HEK293 (cell line): ENCODE measurements at regions not wholly inside any gene's neighbourhood (a gene's known extent, or its start where the extent isn't known, plus 50 kb on each side); places are given as distances from the start of the nearest gene placed in this dataset.

ENCODE experiments used
- CTCF ChIA-PET: fragments of 350-600 bp; formaldehyde crosslinking; extraction: SDS; loops from one replicate; lab custom pipeline; 2021; ENCODE audit warnings: antibody characterized with exemption; lab: Yijun Ruan, JAX
- POLR2A ChIA-PET: fragments of 300-600 bp; formaldehyde crosslinking; extraction: SDS; loops from one replicate; lab custom pipeline; 2020; ENCODE audit warnings: antibody characterized with exemption, inconsistent platforms; lab: Yijun Ruan, JAX
- H3K27ac ChIP-seq: fragments of 200-500 bp; sonication (Bioruptor generic); 2 replicates; pipeline ENCODE4 v1.5.1; 2014; ENCODE audit warnings: low read depth, low read length, control low read depth, inconsistent platforms; ENCODE audit errors: extremely low read depth
- H3K36me3 ChIP-seq, 2 experiments: fragments of 200-500 bp in 1 of 2; sonication (Bioruptor generic) in 1 of 2; 1 replicate in 1 of 2; 2 replicates in 1 of 2; pipeline ENCODE4 v1.5.1; 2014 to 2017; ENCODE audit warnings: inconsistent platforms in 2 of 2, low read length in 2 of 2; ENCODE audit not compliant: control insufficient read depth in 2 of 2, insufficient read depth in 1 of 2
- H3K4me1 ChIP-seq: fragments of 200-500 bp; sonication (Bioruptor generic); 2 replicates; pipeline ENCODE4 v1.5.1; 2014; ENCODE audit warnings: mild to moderate bottlenecking, low read length, inconsistent platforms; ENCODE audit not compliant: control insufficient read depth, insufficient read depth
- H3K4me3 ChIP-seq: 2 replicates; pipeline ENCODE4 v1.5.1; 2011; ENCODE audit warnings: low read depth, mild to moderate bottlenecking, control low read depth, low read length, moderate library complexity
- H3K9me3 ChIP-seq: fragments of 200-500 bp; sonication (Bioruptor generic); 2 replicates; pipeline ENCODE4 v1.5.1; 2014; ENCODE audit warnings: low read depth, low read length, inconsistent platforms; ENCODE audit not compliant: control insufficient read depth, insufficient read depth
- BCL11A ChIP-seq: fragments of 450-650 bp; formaldehyde crosslinking; IDR thresholded peaks from 2 replicates; pipeline ENCODE4 v1.5.1; 2016; ENCODE audit warnings: low read depth, missing biosample characterization, missing genetic modification characterization
- BCL11B ChIP-seq: fragments of 450-650 bp; formaldehyde crosslinking; IDR thresholded peaks from 2 replicates; pipeline ENCODE4 v1.5.1; 2016; ENCODE audit warnings: low read depth, missing biosample characterization, missing genetic modification characterization
- EGR2 ChIP-seq: fragments of 450-650 bp; formaldehyde crosslinking; IDR thresholded peaks from 2 replicates; pipeline ENCODE4 v1.5.1; 2016; ENCODE audit warnings: low read depth, missing biosample characterization, missing genetic modification characterization
- OSR2 ChIP-seq: fragments of 450-650 bp; formaldehyde crosslinking; IDR thresholded peaks from 2 replicates; pipeline ENCODE4 v1.5.1; 2016; ENCODE audit warnings: missing biosample characterization, missing genetic modification characterization
- OVOL3 ChIP-seq: fragments of 450-650 bp; formaldehyde crosslinking; IDR thresholded peaks from 2 replicates; pipeline ENCODE4 v1.5.1; 2016; ENCODE audit warnings: missing biosample characterization, missing genetic modification characterization
- PRDM2 ChIP-seq: fragments of 450-650 bp; formaldehyde crosslinking; IDR thresholded peaks from 2 replicates; pipeline ENCODE4 v1.5.1; 2016; ENCODE audit warnings: missing biosample characterization, missing genetic modification characterization, borderline replicate concordance
- PRDM6 ChIP-seq: fragments of 450-650 bp; formaldehyde crosslinking; IDR thresholded peaks from 2 replicates; pipeline ENCODE4 v1.5.1; 2017; ENCODE audit warnings: missing biosample characterization, missing genetic modification characterization
- REST ChIP-seq: fragments of 450-650 bp; formaldehyde crosslinking; IDR thresholded peaks from 2 replicates; pipeline ENCODE4 v1.5.1; 2016; ENCODE audit warnings: missing biosample characterization, missing genetic modification characterization
- SCRT2 ChIP-seq: fragments of 450-650 bp; formaldehyde crosslinking; IDR thresholded peaks from 2 replicates; pipeline ENCODE4 v1.5.1; 2016; ENCODE audit warnings: missing biosample characterization, missing genetic modification characterization
- SP3 ChIP-seq: fragments of 450-650 bp; formaldehyde crosslinking; IDR thresholded peaks from 2 replicates; pipeline ENCODE4 v1.5.1; 2016; ENCODE audit warnings: missing biosample characterization, missing genetic modification characterization
- TRIM28 ChIP-seq: IDR thresholded peaks from 2 replicates; pipeline ENCODE4 v1.6.1; 2011; ENCODE audit warnings: low read length, control low read depth, borderline replicate concordance
- WT1 ChIP-seq: fragments of 450-650 bp; formaldehyde crosslinking; IDR thresholded peaks from 2 replicates; pipeline ENCODE4 v1.5.1; 2016; ENCODE audit warnings: missing biosample characterization, missing genetic modification characterization
- ZNF114 ChIP-seq: fragments of 450-650 bp; formaldehyde crosslinking; IDR thresholded peaks from 2 replicates; pipeline ENCODE4 v1.5.0; 2017; ENCODE audit warnings: missing biosample characterization, missing genetic modification characterization
- ZNF184 ChIP-seq: fragments of 450-650 bp; IDR thresholded peaks from 2 replicates; pipeline ENCODE4 v1.5.1; 2018; ENCODE audit warnings: missing biosample characterization, mild to moderate bottlenecking, missing genetic modification characterization
- ZNF266 ChIP-seq: fragments of 450-650 bp; formaldehyde crosslinking; IDR thresholded peaks from 2 replicates; pipeline ENCODE4 v1.5.1; 2016; ENCODE audit warnings: missing biosample characterization, missing genetic modification characterization, low read depth
- ZNF501 ChIP-seq: fragments of 450-650 bp; formaldehyde crosslinking; IDR thresholded peaks from 2 replicates; pipeline ENCODE4 v1.5.1; 2016; ENCODE audit warnings: missing biosample characterization, missing genetic modification characterization
- ZNF692 ChIP-seq: fragments of 450-650 bp; formaldehyde crosslinking; IDR thresholded peaks from 2 replicates; pipeline ENCODE4 v1.5.1; 2016; ENCODE audit warnings: missing biosample characterization, missing genetic modification characterization
- TF ChIP-seq, protein P1 (sequence below): fragments of 450-650 bp; formaldehyde crosslinking; IDR thresholded peaks from 2 replicates; pipeline ENCODE4 v1.5.1; 2016; ENCODE audit warnings: missing biosample characterization, missing genetic modification characterization
- TF ChIP-seq, protein P2 (sequence below): fragments of 450-650 bp; formaldehyde crosslinking; IDR thresholded peaks from 2 replicates; pipeline ENCODE4 v1.5.1; 2017; ENCODE audit warnings: missing biosample characterization, missing genetic modification characterization

GRCh38 chr6:91240878-91241603 lies 654.2 kb upstream of the MAP3K7 start (continued):
- no peak for TF ChIP-seq PRDM2 (tag by site-specific recombination)
- TF ChIP-seq BCL11B (tag by site-specific recombination), result no peak
- TF ChIP-seq ZNF501, result no peak
- no peak for TF ChIP-seq TRIM28
- no peak for TF ChIP-seq PRDM6

DNA sequence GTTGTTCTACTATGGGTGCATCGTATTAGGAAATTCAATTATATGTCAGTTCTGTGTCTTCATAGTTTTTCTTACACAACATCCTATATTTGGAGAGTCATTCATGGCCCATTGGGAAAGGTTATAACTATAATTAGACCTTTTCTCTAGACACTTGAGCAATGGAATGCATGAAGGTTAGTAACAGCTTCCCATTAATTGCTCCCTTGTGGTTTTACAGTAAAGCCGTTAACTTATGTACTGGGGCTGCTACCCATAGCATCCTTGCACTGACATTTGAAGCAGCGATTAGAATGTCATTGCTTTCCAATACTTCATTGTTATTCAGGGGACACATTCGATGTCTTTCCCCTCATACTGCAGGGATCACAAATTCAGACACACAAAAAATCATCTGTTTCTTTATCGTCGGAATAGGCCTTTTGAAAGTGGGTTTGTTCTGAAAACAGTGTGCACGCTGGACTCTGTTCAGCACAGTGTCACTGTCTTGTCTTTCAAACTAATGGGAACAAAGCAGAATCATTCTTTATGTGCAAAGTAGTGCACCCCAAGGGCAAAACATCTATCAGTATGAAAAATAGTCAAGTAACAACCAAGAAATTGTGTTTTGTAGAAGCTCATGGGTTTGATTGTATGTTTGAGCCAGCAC lies 634.3 kb upstream of the MAP3K7 start:
- Histone ChIP-seq H3K4me3 (no peak overlapping the region), H3K4me1 (no peaks in the 10 kb centered on the region), H3K27ac (no peak overlapping the region), H3K36me3 (no peaks in the 10 kb centered on the region), H3K9me3 (no peaks in the 10 kb centered on the region)
- ChIA-PET CTCF (interaction anchor here (0.6 kb wide), 2 partner anchors 11 to 52 kb away, joined by 3 read pairs; no protein-coding TSS in a partner anchor), POLR2A (no interaction called here)
- TF ChIP-seq ZNF266 (tag by site-specific recombination) (no peak), ZNF184 (tag by site-specific recombination) (no peak), ZNF692 (no peak), SP3 (tag by site-specific recombination) (no peak), OSR2 (no peak), WT1 (tag by site-specific recombination) (no peak), ZNF114 (tag by site-specific recombination) (no peak), EGR2 (tag by site-specific recombination) (no peak), BCL11A (no peak), OVOL3 (no peak), SCRT2 (tag by site-specific recombination) (no peak), REST (tag by site-specific recombination) (no peak)
- TF ChIP-seq, protein P1, sequence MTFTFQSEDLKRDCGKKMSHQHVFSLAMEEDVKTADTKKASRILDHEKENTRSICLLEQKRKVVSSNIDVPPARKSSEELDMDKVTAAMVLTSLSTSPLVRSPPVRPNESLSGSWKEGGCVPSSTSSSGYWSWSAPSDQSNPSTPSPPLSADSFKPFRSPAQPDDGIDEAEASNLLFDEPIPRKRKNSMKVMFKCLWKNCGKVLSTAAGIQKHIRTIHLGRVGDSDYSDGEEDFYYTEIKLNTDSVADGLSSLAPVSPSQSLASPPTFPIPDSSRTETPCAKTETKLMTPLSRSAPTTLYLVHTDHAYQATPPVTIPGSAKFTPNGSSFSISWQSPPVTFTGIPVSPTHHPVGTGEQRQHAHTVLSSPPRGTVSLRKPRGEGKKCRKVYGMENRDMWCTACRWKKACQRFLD (tag by site-specific recombination), result no peak
- TF ChIP-seq, protein P2, sequence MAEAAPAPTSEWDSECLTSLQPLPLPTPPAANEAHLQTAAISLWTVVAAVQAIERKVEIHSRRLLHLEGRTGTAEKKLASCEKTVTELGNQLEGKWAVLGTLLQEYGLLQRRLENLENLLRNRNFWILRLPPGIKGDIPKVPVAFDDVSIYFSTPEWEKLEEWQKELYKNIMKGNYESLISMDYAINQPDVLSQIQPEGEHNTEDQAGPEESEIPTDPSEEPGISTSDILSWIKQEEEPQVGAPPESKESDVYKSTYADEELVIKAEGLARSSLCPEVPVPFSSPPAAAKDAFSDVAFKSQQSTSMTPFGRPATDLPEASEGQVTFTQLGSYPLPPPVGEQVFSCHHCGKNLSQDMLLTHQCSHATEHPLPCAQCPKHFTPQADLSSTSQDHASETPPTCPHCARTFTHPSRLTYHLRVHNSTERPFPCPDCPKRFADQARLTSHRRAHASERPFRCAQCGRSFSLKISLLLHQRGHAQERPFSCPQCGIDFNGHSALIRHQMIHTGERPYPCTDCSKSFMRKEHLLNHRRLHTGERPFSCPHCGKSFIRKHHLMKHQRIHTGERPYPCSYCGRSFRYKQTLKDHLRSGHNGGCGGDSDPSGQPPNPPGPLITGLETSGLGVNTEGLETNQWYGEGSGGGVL, result no peak
